ENCODE measurements at regions not wholly inside any gene's neighbourhood (a gene's known extent, or its start where the extent isn't known, plus 50 kb on each side); places are given as distances from the start of the nearest gene placed in this dataset.

DNA sequence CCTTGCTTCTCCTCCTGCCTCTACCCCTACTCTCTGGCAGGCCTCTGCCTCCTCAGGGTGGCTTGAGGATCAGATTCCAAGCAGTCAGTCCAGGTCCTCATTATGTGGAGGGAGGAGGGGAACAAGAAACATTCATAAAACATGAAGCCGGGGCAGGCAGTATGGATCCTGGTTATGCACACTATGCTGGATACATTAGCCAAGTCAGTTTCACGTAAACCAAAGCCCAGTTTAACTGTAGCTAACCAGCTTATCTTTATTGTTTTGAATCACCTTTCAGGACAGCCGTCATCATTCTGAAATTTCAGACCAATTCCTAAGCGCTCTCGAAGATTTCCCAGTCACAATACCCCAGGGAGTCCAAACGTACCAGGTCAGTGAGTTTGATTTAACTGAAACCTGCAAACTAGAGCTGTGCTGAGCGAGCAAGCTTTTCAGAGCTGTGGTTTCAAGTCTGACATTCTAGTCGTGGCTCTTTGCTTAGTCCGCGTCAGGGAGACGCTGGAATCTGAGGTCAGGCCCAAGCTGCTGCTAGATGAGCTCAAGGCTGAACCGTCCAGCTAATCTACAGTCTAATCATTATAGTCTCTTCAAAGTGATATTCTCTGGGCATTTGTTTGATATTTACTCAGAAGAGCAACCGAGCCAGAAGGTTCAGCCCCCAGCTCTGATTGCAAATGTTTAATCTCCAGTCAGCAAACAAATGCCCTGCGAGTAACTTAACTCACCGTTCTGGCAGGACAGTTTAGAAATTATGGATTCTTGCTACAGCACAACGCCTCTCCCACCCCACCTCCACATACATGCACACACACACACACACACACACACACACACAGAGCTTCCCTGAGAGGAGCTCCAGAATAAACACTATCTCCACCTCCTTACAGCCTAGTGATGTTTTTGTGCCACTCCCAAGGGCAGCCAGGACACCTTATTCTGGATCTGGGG, 63.8 kb upstream of the BZW1 start (continued):
- TF ChIP-seq TMF1 (CRISPR knock-in tag; IDR thresholded peaks at IDR 0.05; ENCODE audit: low read depth) (peak; percentile 77; the same call in 1 of the 2 replicates), HIVEP1 (CRISPR knock-in tag; IDR thresholded peaks at IDR 0.05) (no peak), RBFOX2 (IDR thresholded peaks at IDR 0.05; ENCODE audit: low read depth, low read length) (no peak), ZNF350 (CRISPR knock-in tag; IDR thresholded peaks at IDR 0.05; ENCODE audit: borderline replicate concordance, low read depth) (peak; percentile 59; the same call in 1 of the 2 replicates), IRF2 (CRISPR knock-in tag; IDR thresholded peaks at IDR 0.05) (peak; percentile 50), MAFK (conservative IDR thresholded peaks at IDR 0.05 in 1 of 2, IDR thresholded peaks at IDR 0.05 in 1 of 2; ENCODE audit: low read length in 2 of 2) (peak in 1 of 2 experiments; percentile 72; a peak in 2 of 4 replicates), SNAI1 (CRISPR knock-in tag; IDR thresholded peaks at IDR 0.05; ENCODE audit: borderline replicate concordance) (no peak), CEBPB (IDR thresholded peaks at IDR 0.05; ENCODE audit: borderline replicate concordance, low read depth, low read length) (peak; percentile 43; the same call in 1 of the 2 replicates), HNRNPK (IDR thresholded peaks at IDR 0.05; ENCODE audit: low read depth, low read length, poor library complexity, severe bottlenecking) (no peak), ZNF180 (CRISPR knock-in tag; IDR thresholded peaks at IDR 0.05; ENCODE audit: borderline replicate concordance, low read depth) (no peak), CAMTA2 (CRISPR knock-in tag; IDR thresholded peaks at IDR 0.05; ENCODE audit: borderline replicate concordance) (no peak), RNF2 (conservative IDR thresholded peaks at IDR 0.05; ENCODE audit: low read depth) (no peak), ERF (CRISPR knock-in tag; IDR thresholded peaks at IDR 0.05) (peak; percentile 68; the same call in 1 of the 2 replicates), ZNF878 (CRISPR knock-in tag; IDR thresholded peaks at IDR 0.05) (peak; percentile 73; the same call in 1 of the 2 replicates), GATAD2A (CRISPR knock-in tag; IDR thresholded peaks at IDR 0.05) (peak; percentile 89), FOSL2 (CRISPR knock-in tag; IDR thresholded peaks at IDR 0.05) (peak; percentile 81), ZBTB38 (CRISPR knock-in tag; IDR thresholded peaks at IDR 0.05) (0 out of 2 replicates have a peak, but pooled peaks have one; percentile 13), RFX1 (IDR thresholded peaks at IDR 0.05) (no peak), ZNF83 (CRISPR knock-in tag; IDR thresholded peaks at IDR 0.05; ENCODE audit: borderline replicate concordance) (no peak), GATA4 (IDR thresholded peaks at IDR 0.05; ENCODE audit: borderline replicate concordance, low read depth) (peak; percentile 83; the same call in 1 of the 2 replicates), RFXANK (CRISPR knock-in tag; IDR thresholded peaks at IDR 0.05) (0 out of 2 replicates have a peak, but pooled peaks have one; percentile 38), MXI1 (IDR thresholded peaks at IDR 0.05; ENCODE audit: borderline replicate concordance, low read depth, low read length) (0 out of 3 replicates have a peak, but pooled peaks have one; percentile 9), ZKSCAN8 (CRISPR knock-in tag; IDR thresholded peaks at IDR 0.05; ENCODE audit: borderline replicate concordance) (peak; percentile 98)
- TF ChIP-seq, protein P1, sequence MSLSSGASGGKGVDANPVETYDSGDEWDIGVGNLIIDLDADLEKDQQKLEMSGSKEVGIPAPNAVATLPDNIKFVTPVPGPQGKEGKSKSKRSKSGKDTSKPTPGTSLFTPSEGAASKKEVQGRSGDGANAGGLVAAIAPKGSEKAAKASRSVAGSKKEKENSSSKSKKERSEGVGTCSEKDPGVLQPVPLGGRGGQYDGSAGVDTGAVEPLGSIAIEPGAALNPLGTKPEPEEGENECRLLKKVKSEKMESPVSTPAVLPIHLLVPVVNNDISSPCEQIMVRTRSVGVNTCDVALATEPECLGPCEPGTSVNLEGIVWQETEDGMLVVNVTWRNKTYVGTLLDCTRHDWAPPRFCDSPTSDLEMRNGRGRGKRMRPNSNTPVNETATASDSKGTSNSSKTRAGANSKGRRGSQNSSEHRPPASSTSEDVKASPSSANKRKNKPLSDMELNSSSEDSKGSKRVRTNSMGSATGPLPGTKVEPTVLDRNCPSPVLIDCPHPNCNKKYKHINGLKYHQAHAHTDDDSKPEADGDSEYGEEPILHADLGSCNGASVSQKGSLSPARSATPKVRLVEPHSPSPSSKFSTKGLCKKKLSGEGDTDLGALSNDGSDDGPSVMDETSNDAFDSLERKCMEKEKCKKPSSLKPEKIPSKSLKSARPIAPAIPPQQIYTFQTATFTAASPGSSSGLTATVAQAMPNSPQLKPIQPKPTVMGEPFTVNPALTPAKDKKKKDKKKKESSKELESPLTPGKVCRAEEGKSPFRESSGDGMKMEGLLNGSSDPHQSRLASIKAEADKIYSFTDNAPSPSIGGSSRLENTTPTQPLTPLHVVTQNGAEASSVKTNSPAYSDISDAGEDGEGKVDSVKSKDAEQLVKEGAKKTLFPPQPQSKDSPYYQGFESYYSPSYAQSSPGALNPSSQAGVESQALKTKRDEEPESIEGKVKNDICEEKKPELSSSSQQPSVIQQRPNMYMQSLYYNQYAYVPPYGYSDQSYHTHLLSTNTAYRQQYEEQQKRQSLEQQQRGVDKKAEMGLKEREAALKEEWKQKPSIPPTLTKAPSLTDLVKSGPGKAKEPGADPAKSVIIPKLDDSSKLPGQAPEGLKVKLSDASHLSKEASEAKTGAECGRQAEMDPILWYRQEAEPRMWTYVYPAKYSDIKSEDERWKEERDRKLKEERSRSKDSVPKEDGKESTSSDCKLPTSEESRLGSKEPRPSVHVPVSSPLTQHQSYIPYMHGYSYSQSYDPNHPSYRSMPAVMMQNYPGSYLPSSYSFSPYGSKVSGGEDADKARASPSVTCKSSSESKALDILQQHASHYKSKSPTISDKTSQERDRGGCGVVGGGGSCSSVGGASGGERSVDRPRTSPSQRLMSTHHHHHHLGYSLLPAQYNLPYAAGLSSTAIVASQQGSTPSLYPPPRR (CRISPR knock-in tag; IDR thresholded peaks at IDR 0.05; ENCODE audit: borderline replicate concordance), result peak; percentile 100
- TF ChIP-seq, protein P2, sequence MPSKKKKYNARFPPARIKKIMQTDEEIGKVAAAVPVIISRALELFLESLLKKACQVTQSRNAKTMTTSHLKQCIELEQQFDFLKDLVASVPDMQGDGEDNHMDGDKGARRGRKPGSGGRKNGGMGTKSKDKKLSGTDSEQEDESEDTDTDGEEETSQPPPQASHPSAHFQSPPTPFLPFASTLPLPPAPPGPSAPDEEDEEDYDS (CRISPR knock-in tag; IDR thresholded peaks at IDR 0.05), result no peak

Measured in HepG2 (cell line).